Lower leg skin (tissue), 4 donors: ENCODE measurements at regions not wholly inside any gene's neighbourhood (a gene's known extent, or its start where the extent isn't known, plus 50 kb on each side); places are given as distances from the start of the nearest gene placed in this dataset.

Source experiments
- DNase-seq, 2 donors: peaks; one replicate each; pipeline ENCODE4 v3.0.0-alpha.2; 2019; ENCODE audit warnings: low spot score in 2 of 2
- H3K4me3 ChIP-seq: fragments of 200-600 bp; sonication (generic); 2 replicates; pipeline ENCODE4 v1.5.1; 2017; ENCODE audit warnings: mild to moderate bottlenecking, low read depth; ENCODE audit not compliant: poor library complexity, severe bottlenecking
- CTCF ChIP-seq, 3 donors: fragments of 450-650 bp; IDR thresholded peaks; one replicate each; pipeline ENCODE4 v1.5.1; 2016; ENCODE audit warnings: antibody characterized with exemption in 3 of 3, mild to moderate bottlenecking in 3 of 3, moderate library complexity in 2 of 3
- POLR2A ChIP-seq, 2 donors: fragments of 450-650 bp; IDR thresholded peaks; one replicate each; pipeline ENCODE4 v1.6.1; 2016 to 2017; ENCODE audit warnings: antibody characterized with exemption in 2 of 2, mild to moderate bottlenecking in 1 of 2, moderate library complexity in 1 of 2
- WGBS, 2 donors: methylation state at CpG; one replicate each; pipeline ENCODE4 v1.1.5; 2018; 5-methylcytosine and 5-hydroxymethylcytosine counted together
- intact Hi-C: fragments of 100-400 bp; cut with DNase I; formaldehyde crosslinking; loops from one replicate; pipeline ENCODE4 v1.15.0; 2023; ENCODE audit warnings: low total_unique reads

GRCh38 chr17:13993106-13993505 lies 76.2 kb upstream of the COX10 start:
- intact Hi-C loops = no loop called here
- no peak overlapping the region for H3K4me3 ChIP-seq
- DNase-seq = no peak
- TF ChIP-seq CTCF (IDR thresholded peaks at IDR 0.05) (no peak), POLR2A (IDR thresholded peaks at IDR 0.05) (no peak)
- 88% methylated on average over 5 of the region's 6 CpGs for WGBS, 2 donors

- WGBS, 2 donors = 93 to 97% methylated on average over 6 of the region's 6 CpGs
- TF ChIP-seq CTCF (IDR thresholded peaks at IDR 0.05) (no peak), POLR2A (IDR thresholded peaks at IDR 0.05) (no peak)
- DNase-seq = no peak
- no peak overlapping the region for H3K4me3 ChIP-seq
- intact Hi-C loops = no loop called here
Observed at GRCh38 chr17:13994050-13994449, 75.3 kb upstream of the COX10 start.

- DNase-seq = no peak
- intact Hi-C loops = no loop called here
- WGBS, 2 donors = 54 to 62% methylated on average over 4 of the region's 4 CpGs
- no peak overlapping the region for H3K4me3 ChIP-seq
- TF ChIP-seq CTCF (IDR thresholded peaks at IDR 0.05) = no peak
- no peak for TF ChIP-seq POLR2A (IDR thresholded peaks at IDR 0.05)
Observed at GRCh38 chr17:13995856-13996271, 73.4 kb upstream of the COX10 start.

GRCh38 chr17:13996276-13996675 lies 73.0 kb upstream of the COX10 start:
- TF ChIP-seq CTCF (IDR thresholded peaks at IDR 0.05) (no peak), POLR2A (IDR thresholded peaks at IDR 0.05) (no peak)
- WGBS, 2 donors = 64 to 65% methylated on average over 7 of the region's 7 CpGs
- DNase-seq = no peak
- intact Hi-C loops = no loop called here
- no peak overlapping the region for H3K4me3 ChIP-seq

- no peak overlapping the region for H3K4me3 ChIP-seq
- intact Hi-C loops = no loop called here
- WGBS, 2 donors = 72 to 78% methylated on average over 3 of the region's 3 CpGs
- no peak for DNase-seq
- no peak for TF ChIP-seq CTCF (IDR thresholded peaks at IDR 0.05)
Observed at GRCh38 chr17:13996748-13997147, 72.6 kb upstream of the COX10 start.

- 51 to 60% methylated on average over 2 of the region's 2 CpGs for WGBS, 2 donors
- no peak overlapping the region for H3K4me3 ChIP-seq
- TF ChIP-seq POLR2A (IDR thresholded peaks at IDR 0.05) = no peak
- no peak for TF ChIP-seq CTCF (IDR thresholded peaks at IDR 0.05)
- intact Hi-C loops = no loop called here
- no peak for DNase-seq
Observed at GRCh38 chr17:14004927-14005620, 64.2 kb upstream of the COX10 start.
